ENCODE measurements at regions not wholly inside any gene's neighbourhood (a gene's known extent, or its start where the extent isn't known, plus 50 kb on each side); places are given as distances from the start of the nearest gene placed in this dataset.
A peak's percentile ranks its signal among the peaks of the same experiment; 100 is the strongest.

DNA sequence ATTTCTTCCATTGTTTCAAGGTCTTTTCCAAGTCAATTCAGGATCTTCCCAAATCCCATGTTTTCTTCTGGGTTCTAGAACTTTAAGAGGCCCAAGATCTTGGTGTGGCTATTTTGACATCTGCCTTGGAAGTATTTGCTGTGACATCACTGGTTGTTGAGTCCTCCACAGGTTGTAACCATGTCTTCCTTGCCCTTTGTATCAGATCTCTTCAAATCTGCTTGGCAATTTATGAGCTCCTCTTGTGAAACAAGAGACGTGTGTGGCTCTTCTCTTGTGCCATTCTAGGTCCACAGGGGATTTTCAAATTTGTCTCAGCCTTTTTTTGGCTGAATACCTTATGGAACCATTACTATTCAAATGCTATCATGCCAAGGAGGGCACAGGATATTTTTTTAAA lies 60.3 kb upstream of the KCNK2 start:
- Histone ChIP-seq H3K9ac (ENCODE audit: insufficient read depth, low read length) (no peak overlapping the region), H3K36me3 (ENCODE audit: control insufficient read depth, insufficient read depth, low read length) (no peaks in the 10 kb centered on the region), H3K4me3 (replicated peaks in 1 of 4; ENCODE audit: control extremely low read depth in 1 of 4, insufficient read depth in 1 of 4, low read depth in 3 of 4, low read length in 4 of 4) (no peak overlapping the region), H3K4me2 (ENCODE audit: extremely low read depth, insufficient read depth, low read length) (peak overlapping the region; percentile 37), H2AFZ (ENCODE audit: low read length) (peak overlapping the region; percentile 15), H3K27ac (ENCODE audit: insufficient read depth, low read length) (peak overlapping the region; percentile 52), H3K9me3 (ENCODE audit: control insufficient read depth, insufficient read depth, low read depth, low read length) (no peaks in the 10 kb centered on the region), H3K79me2 (ENCODE audit: control insufficient read depth, insufficient read depth, low read length) (no peaks in the 10 kb centered on the region), H3K27me3 (ENCODE audit: control insufficient read depth, insufficient read depth, low read length) (no peaks in the 10 kb centered on the region), H4K20me1 (ENCODE audit: control insufficient read depth, extremely low read depth, insufficient read depth, low read length) (no peaks in the 10 kb centered on the region), H3K4me1 (ENCODE audit: control insufficient read depth, extremely low read depth, insufficient read depth, low read length) (peaks cover 4% of the 10 kb centered on the region)
- TF ChIP-seq, protein P1, sequence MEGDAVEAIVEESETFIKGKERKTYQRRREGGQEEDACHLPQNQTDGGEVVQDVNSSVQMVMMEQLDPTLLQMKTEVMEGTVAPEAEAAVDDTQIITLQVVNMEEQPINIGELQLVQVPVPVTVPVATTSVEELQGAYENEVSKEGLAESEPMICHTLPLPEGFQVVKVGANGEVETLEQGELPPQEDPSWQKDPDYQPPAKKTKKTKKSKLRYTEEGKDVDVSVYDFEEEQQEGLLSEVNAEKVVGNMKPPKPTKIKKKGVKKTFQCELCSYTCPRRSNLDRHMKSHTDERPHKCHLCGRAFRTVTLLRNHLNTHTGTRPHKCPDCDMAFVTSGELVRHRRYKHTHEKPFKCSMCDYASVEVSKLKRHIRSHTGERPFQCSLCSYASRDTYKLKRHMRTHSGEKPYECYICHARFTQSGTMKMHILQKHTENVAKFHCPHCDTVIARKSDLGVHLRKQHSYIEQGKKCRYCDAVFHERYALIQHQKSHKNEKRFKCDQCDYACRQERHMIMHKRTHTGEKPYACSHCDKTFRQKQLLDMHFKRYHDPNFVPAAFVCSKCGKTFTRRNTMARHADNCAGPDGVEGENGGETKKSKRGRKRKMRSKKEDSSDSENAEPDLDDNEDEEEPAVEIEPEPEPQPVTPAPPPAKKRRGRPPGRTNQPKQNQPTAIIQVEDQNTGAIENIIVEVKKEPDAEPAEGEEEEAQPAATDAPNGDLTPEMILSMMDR (conservative IDR thresholded peaks at IDR 0.05 in 1 of 2, IDR thresholded peaks at IDR 0.05 in 1 of 2; ENCODE audit: low read depth in 1 of 2, low read length in 2 of 2): no peak
- no peak for TF ChIP-seq EZH2 (IDR thresholded peaks at IDR 0.05; ENCODE audit: low read length, missing control alignments)
- peak in 1 of 2 donors; percentile 17 for DNase-seq (ENCODE audit: low read depth in 2 of 2)

- no peak for TF ChIP-seq EZH2 (IDR thresholded peaks at IDR 0.05; ENCODE audit: low read length, missing control alignments)
- TF ChIP-seq, protein P1 (conservative IDR thresholded peaks at IDR 0.05 in 1 of 2, IDR thresholded peaks at IDR 0.05 in 1 of 2; ENCODE audit: low read depth in 1 of 2, low read length in 2 of 2): no peak
- Histone ChIP-seq H3K9me3 (ENCODE audit: control insufficient read depth, insufficient read depth, low read depth, low read length) (no peaks in the 10 kb centered on the region), H3K4me1 (ENCODE audit: control insufficient read depth, extremely low read depth, insufficient read depth, low read length) (peaks cover 4% of the 10 kb centered on the region), H3K36me3 (ENCODE audit: control insufficient read depth, insufficient read depth, low read length) (no peaks in the 10 kb centered on the region), H4K20me1 (ENCODE audit: control insufficient read depth, extremely low read depth, insufficient read depth, low read length) (no peaks in the 10 kb centered on the region), H3K27ac (ENCODE audit: insufficient read depth, low read length) (peak overlapping the region; percentile 52), H3K4me2 (ENCODE audit: extremely low read depth, insufficient read depth, low read length) (peak overlapping the region; percentile 37), H2AFZ (ENCODE audit: low read length) (peak overlapping the region; percentile 52), H3K27me3 (ENCODE audit: control insufficient read depth, insufficient read depth, low read length) (no peaks in the 10 kb centered on the region), H3K9ac (ENCODE audit: insufficient read depth, low read length) (no peak overlapping the region), H3K4me3 (replicated peaks in 1 of 4; ENCODE audit: control extremely low read depth in 1 of 4, insufficient read depth in 1 of 4, low read depth in 3 of 4, low read length in 4 of 4) (no peak overlapping the region), H3K79me2 (ENCODE audit: control insufficient read depth, insufficient read depth, low read length) (no peaks in the 10 kb centered on the region)
- peak; percentile 57 to 83 for DNase-seq (ENCODE audit: low read depth in 2 of 2)
Observed at GRCh38 chr1:215022741-215023141, 59.8 kb upstream of the KCNK2 start.

DNA sequence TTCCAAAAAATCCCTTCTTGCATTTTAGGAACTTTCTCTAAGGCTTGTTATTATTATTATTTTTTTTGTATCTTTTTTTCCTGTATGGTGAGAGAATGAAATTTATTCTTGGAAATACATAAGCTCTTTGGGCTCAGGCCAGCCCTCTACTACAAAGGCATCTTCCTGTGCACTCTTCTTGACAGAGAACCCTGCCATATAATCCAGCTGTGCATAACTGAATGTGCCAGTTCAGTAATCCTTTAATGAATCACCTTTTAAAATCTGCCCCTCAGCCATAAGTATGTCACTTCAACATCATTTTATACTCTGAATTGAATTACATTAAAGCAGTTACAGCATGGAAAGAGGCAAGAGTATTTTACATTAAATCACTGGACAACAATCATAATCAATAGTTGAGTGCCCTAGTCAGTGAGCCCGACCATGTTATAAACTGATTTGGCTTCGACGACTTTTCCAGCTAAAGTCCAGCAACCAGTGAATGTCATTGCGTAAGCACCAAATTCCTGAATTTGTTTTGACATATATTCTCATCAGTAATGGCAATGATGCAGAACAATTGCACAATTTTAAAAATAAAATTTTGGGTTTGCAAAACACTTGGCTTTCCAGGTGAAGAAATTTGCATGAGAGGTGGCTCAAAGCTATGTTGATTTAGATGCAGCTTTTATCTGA lies 59.2 kb upstream of the KCNK2 start:
- no peak overlapping the region for H3K27ac ChIP-seq (ENCODE audit: insufficient read depth, low read length)
- H3K36me3 ChIP-seq (ENCODE audit: control insufficient read depth, insufficient read depth, low read length): no peaks in the 10 kb centered on the region
- peaks cover 4% of the 10 kb centered on the region for H3K4me1 ChIP-seq (ENCODE audit: control insufficient read depth, extremely low read depth, insufficient read depth, low read length)
- H3K4me3 ChIP-seq (replicated peaks in 1 of 4; ENCODE audit: control extremely low read depth in 1 of 4, insufficient read depth in 1 of 4, low read depth in 3 of 4, low read length in 4 of 4): peak overlapping the region in 1 of 4 experiments; percentile 20
- no peaks in the 10 kb centered on the region for H4K20me1 ChIP-seq (ENCODE audit: control insufficient read depth, extremely low read depth, insufficient read depth, low read length)
- no peaks in the 10 kb centered on the region for H3K27me3 ChIP-seq (ENCODE audit: control insufficient read depth, insufficient read depth, low read length)
- no peaks in the 10 kb centered on the region for H3K9me3 ChIP-seq (ENCODE audit: control insufficient read depth, insufficient read depth, low read depth, low read length)
- DNase-seq (ENCODE audit: low read depth in 2 of 2): peak in 1 of 2 donors; percentile 71
- no peak overlapping the region for H3K9ac ChIP-seq (ENCODE audit: insufficient read depth, low read length)
- H3K4me2 ChIP-seq (ENCODE audit: extremely low read depth, insufficient read depth, low read length): peak overlapping the region; percentile 21
- H3K79me2 ChIP-seq (ENCODE audit: control insufficient read depth, insufficient read depth, low read length): no peaks in the 10 kb centered on the region
- no peak overlapping the region for H2AFZ ChIP-seq (ENCODE audit: low read length)
- TF ChIP-seq, protein P1 (conservative IDR thresholded peaks at IDR 0.05 in 1 of 2, IDR thresholded peaks at IDR 0.05 in 1 of 2; ENCODE audit: low read depth in 1 of 2, low read length in 2 of 2): no peak
- no peak for TF ChIP-seq EZH2 (IDR thresholded peaks at IDR 0.05; ENCODE audit: low read length, missing control alignments)
